Fibroblast of skin of scalp (primary cell): ENCODE measurements at regions not wholly inside any gene's neighbourhood (a gene's known extent, or its start where the extent isn't known, plus 50 kb on each side); places are given as distances from the start of the nearest gene placed in this dataset.
A peak's percentile ranks its signal among the peaks of the same experiment; 100 is the strongest.
"Not testable (repeated sequence)": the region's sequence is repeated elsewhere in the genome, so short reads cannot be mapped to it uniquely, and the experiment has no call there.

Experiments used
- DNase-seq: peaks from one replicate; pipeline ENCODE4 v3.0.0-alpha.2; 2013

- DNase-seq: no peak
Measured at GRCh38 chr13:105838231-105838630, 697.2 kb downstream of the EFNB2 start.

- not testable (repeated sequence) for DNase-seq
Measured at GRCh38 chr13:105837295-105837694, 698.2 kb downstream of the EFNB2 start.

GRCh38 chr13:105830821-105831220 is 704.6 kb downstream of the EFNB2 start:
- no peak for DNase-seq

DNA sequence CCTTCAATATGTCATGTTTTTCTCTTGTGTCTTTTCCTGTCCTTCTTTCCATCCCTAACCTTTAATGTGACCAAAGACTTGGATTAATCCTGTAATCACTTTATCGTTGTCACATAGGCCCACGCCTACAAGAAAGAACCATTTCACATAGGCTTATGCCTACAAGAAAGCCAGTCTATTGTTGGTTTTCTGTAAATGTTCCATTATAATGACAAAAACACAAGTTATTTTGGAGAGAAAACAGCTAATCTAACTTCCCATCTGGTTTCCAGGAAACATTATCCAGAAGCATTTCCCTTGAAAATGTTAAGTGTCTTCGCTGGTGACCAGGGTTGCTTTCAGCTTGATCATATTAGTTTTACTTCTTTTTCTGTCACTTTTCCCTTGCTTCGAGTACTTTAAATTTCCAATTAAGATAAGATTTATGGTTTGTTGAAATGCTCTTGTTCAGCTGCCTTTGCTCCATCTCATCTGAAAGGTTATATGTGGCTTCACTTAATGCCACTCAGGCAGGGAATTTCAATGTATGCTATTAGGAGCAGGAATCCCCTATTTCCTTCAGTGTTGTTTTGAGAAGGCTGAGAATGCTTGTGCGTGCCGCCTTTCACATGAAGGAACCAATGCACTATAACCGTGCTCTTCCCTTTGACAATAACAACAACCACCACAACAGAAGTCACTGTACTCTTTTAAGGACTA is 708.2 kb downstream of the EFNB2 start:
- DNase-seq: no peak

GRCh38 chr13:105825071-105825470 is 710.4 kb downstream of the EFNB2 start:
- no peak for DNase-seq

DNA sequence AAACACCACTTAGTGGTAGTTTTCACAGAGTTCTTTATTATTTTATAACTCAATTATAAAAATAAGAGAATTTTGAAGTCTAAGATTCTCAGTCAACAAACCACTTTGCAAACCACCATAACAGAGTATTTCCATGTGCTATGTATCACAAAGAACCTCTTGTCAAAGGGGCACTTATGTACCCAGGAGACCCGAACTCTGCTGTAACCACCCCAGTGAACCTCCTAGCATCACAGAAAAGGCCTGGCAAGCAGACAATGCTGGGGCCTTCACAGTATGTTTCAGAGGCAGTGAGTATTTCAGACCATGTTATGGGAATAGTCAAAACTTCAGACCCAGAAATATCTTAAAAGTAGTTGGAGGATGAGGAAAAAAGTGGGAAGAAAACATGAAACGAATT is 714.1 kb downstream of the EFNB2 start:
- no peak for DNase-seq

DNA sequence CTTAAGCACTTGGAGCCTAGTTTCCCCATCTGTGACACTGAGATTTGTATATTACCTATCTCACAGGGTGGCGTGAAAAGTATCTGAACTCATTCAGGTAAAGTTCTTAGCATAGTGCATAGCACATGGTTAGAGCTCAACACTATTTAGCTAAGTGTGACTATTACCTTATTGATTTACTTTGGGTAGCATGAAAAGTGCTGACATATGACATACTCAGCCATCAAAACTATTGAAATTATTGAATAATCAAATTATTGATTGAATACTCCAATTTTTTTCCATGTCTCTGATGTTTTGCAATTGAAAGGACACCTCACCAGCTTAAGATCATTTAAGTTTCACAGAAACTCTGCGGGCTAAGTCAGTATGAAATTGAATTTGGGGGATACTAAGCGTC is 715.0 kb downstream of the EFNB2 start:
- no peak for DNase-seq

GRCh38 chr13:105817498-105817897 is 718.0 kb downstream of the EFNB2 start:
- no peak for DNase-seq

GRCh38 chr13:105816994-105817393 is 718.5 kb downstream of the EFNB2 start:
- no peak for DNase-seq

DNA sequence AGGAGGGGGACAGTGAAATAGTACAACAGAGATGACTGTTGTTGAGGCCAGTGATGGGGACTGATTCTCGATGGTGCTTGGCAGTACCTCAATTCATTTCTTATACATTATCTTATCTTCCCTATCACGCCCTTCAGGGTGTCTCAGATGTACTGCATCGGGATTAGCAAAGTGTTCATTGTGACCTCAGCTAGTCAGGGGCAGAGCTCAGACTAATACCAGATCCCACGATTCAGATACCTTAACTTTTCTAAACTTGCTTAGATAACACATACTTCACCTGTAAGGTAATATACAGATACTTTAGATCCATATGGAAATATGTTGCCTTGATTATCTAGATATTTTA is 720.6 kb downstream of the EFNB2 start:
- DNase-seq: no peak

GRCh38 chr13:105814219-105814901 is 721.1 kb downstream of the EFNB2 start:
- no peak for DNase-seq

DNA sequence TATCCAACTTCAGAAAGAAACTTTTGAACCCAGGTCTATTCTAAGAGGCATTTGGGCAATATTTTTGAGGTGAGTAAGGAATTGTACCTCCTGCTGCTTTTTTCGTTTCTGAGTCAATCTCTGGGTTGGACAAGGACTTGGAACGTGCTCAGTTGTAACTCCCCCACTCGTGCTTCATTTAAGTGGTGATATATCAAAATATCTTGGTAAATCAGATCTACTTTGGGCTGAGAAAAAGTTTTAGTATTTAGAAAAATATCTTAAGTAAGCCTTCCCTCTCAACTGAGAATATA is 728.9 kb downstream of the EFNB2 start:
- DNase-seq: peak; percentile 40

DNA sequence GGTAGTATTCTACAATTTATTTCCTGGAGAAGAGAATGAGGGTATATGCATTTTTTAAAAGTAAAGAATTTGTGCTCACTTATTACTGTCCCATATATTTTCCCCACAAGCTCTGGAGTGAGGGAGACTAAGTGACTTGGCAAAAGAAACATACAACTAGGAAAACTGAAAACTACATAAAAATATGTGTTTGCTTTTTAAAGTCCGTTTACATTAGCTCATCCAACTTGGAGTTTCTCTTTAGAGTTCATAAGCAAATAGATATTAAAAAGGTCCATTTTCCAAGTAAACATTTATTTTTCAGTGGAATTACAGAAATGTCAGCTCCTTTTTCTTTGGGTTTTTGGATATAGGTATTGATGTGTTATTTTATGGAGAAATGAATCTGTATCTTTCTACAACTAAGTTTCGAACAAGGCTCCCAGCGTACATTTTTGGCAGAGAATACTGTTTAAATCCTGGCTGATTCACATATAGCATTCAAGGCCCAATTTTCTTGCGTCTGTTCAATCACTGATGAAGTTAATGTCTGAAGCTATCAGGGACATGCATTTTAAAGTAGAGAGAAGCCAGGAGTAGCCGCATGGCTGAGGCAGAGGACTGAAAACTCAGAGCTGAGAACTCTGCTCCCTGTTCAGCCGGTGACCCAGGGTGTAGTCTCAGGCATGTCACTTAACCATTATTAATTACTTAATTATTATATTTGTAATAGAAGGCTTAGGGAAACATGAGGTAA is 729.4 kb downstream of the EFNB2 start:
- no peak for DNase-seq

GRCh38 chr13:105804561-105805190 is 730.8 kb downstream of the EFNB2 start:
- DNase-seq: peak; percentile 58

DNA sequence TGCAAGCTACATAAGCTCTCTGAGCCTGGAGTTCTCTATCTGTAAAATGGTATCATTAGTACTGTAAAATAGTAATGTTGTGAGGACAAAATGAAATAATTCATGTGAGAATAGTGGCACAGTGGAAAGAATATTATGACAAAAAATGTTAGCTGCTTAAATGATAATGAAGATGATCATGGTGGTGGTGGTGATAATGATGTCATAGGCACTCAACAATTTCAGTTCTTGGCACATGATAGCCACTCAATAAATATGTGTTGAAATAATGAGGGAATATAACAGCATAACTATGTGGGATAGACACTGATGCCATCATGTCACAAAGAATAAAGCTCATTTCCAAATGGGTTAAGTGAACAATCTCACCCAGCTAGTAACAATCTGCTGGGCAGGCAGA is 736.3 kb downstream of the EFNB2 start:
- no peak for DNase-seq

DNA sequence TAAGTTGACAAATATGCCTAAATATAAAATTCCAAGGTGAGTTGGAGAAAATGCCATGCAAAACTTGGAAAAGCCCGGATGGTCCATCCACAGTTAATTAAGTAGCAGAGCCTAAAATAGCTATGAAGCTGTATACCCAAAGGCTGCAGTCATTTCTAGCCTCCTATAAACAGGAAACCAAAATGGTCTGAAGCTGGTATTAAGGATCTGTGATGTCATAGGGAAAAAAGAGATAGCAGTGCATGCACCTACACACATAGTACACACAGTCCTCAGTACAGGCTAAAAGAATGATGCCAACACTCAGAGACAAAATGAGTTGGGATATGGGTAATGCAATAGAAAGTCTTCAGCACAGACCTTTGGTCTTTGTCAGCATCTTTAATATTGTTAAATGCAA is 736.9 kb downstream of the EFNB2 start:
- DNase-seq: no peak

DNA sequence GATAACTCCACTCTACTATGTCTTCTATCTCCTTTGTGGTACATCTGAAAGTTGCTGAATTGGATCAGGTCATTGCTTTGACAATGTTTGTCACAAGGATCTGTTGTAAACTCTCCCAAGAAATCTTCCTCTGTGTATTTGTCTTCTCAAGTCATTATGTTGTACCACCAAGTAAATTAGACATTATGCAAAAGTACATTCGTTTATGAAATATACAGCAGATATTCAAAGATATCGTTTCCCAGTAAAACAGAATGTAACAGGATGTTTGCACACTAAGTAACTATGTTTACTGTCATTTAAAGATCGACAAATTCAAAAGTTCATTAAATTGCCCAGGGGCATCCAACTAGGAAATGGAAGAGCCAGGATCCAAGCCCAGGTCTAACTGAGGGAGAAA is 739.4 kb downstream of the EFNB2 start:
- DNase-seq: no peak

- DNase-seq: no peak
Measured at GRCh38 chr13:105790923-105791322, 744.5 kb downstream of the EFNB2 start.

DNA sequence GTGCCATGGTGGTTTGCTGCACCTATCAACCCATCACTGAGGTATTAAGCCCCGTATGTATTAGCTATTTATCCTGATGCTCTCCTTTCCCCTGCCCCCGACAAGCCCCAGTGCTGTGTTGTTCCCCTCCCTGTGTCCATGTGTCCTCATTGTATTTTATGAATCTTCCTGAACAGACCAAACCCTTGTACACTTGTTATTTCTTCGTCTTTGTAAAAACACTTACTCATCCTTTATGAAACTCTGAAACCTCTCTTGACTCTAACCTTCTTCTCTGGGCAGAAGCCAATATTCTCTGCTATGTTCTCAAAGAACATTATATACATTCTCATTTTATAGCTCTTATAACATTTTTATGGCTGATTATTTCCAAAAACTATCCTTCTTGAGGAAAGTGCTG is 746.9 kb downstream of the EFNB2 start:
- no peak for DNase-seq

GRCh38 chr13:105787632-105788031 is 747.8 kb downstream of the EFNB2 start:
- DNase-seq: no peak

- no peak for DNase-seq
Measured at GRCh38 chr13:105785436-105785835, 750.0 kb downstream of the EFNB2 start.

DNA sequence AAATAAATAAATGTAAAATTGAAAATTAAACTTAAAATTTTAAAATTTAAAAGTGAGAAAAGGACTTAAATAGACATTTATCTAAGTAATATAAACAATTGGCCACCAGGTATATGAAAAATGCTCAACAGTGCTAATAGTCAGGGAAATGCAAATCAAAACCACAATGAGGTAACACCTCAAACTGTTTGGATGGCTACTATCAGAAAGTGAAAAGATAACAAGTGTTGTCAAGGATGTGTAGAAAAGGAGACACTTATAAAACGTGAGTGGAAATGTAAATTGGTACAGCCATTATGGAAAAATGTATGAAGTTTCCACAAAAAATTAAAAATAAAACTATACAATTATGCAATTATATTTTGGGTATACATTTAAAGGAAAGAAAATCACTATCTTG is 752.2 kb downstream of the EFNB2 start:
- DNase-seq: no peak

DNA sequence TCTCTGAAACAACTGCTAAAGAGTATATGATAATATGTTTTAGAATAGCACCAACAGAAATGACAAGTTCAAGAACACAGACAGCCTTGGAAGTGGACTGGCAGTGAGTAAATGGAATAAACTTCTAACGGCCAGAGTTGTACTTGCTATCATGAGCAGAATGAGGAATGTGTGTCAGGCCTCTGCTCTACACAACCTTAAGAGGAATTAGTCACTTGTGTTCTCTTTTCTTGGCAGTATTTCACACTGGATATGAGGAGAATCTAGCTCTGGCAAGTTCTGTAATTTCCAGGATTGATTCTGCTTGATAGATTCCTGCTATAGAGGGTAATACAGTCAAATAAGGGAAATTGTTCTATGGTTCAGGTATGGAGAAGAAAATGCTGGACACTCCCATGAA is 757.3 kb downstream of the EFNB2 start:
- DNase-seq: peak; percentile 22
